Karpas-422 (cell line): ENCODE measurements at regions not wholly inside any gene's neighbourhood (a gene's known extent, or its start where the extent isn't known, plus 50 kb on each side); places are given as distances from the start of the nearest gene placed in this dataset.

ENCODE experiments used
- DNase-seq: peaks from one replicate; pipeline ENCODE4 v3.0.0-alpha.2; 2015
- H2AFZ ChIP-seq: fragments of 200-600 bp; sonication (generic); 2 replicates; pipeline ENCODE4 v1.6.1; 2014; ENCODE audit warnings: antibody characterized with exemption, low read length, mixed read lengths
- H3K27ac ChIP-seq: fragments of 200-600 bp; sonication (generic); 2 replicates; pipeline ENCODE4 v1.5.1; 2014; ENCODE audit warnings: mild to moderate bottlenecking, low read length, moderate library complexity
- H3K27me3 ChIP-seq: fragments of 200-600 bp; sonication (generic); 2 replicates; pipeline ENCODE4 v1.6.1; 2014; ENCODE audit warnings: low read length, mixed read lengths
- H3K36me3 ChIP-seq: fragments of 200-600 bp; sonication (generic); 2 replicates; pipeline ENCODE4 v1.6.1; 2014; ENCODE audit warnings: low read length, mixed read lengths; ENCODE audit not compliant: insufficient read depth
- H3K4me1 ChIP-seq: fragments of 200-600 bp; sonication (generic); 2 replicates; pipeline ENCODE4 v1.6.1; 2014; ENCODE audit warnings: mild to moderate bottlenecking, low read length, mixed read lengths
- H3K4me2 ChIP-seq: fragments of 200-600 bp; sonication (generic); 2 replicates; pipeline ENCODE4 v1.6.1; 2014; ENCODE audit warnings: low read length, low read depth, mild to moderate bottlenecking; ENCODE audit not compliant: poor library complexity, severe bottlenecking
- H3K4me3 ChIP-seq: fragments of 200-600 bp; sonication (generic); 2 replicates; pipeline ENCODE4 v1.5.1; 2014; ENCODE audit warnings: mild to moderate bottlenecking, antibody characterized with exemption, low read length, mixed read lengths
- H3K79me2 ChIP-seq: fragments of 200-600 bp; sonication (generic); 2 replicates; pipeline ENCODE4 v1.6.1; 2014; ENCODE audit warnings: mild to moderate bottlenecking, low read length, mixed read lengths
- H3K9ac ChIP-seq: fragments of 200-600 bp; sonication (generic); 2 replicates; pipeline ENCODE4 v1.6.0; 2014; ENCODE audit warnings: low read length
- H3K9me2 ChIP-seq: fragments of 200-600 bp; sonication (generic), shearing (Covaris generic); replicated peaks from 2 replicates; pipeline ENCODE4 v1.6.0; 2014; ENCODE audit warnings: mild to moderate bottlenecking, low read length, moderate library complexity; ENCODE audit not compliant: insufficient read depth
- H3K9me3 ChIP-seq: fragments of 300-700, 200-600 bp; sonication (generic); 2 replicates; pipeline ENCODE4 v1.6.1; 2014; ENCODE audit warnings: low read length, mixed read lengths
- H4K20me1 ChIP-seq: fragments of 200-600 bp; sonication (generic); 2 replicates; pipeline ENCODE4 v1.6.1; 2014; ENCODE audit warnings: mild to moderate bottlenecking, antibody characterized with exemption, low read length, low read depth; ENCODE audit not compliant: insufficient read depth

GRCh38 chr5:99315413-99316183, 386.8 kb upstream of the CHD1 start:
- H3K27me3 ChIP-seq = no peaks in the 10 kb centered on the region
- no peaks in the 10 kb centered on the region for H3K9me3 ChIP-seq
- H3K36me3 ChIP-seq = no peaks in the 10 kb centered on the region
- no peak overlapping the region for H3K4me2 ChIP-seq
- H3K79me2 ChIP-seq = no peaks in the 10 kb centered on the region
- no peak overlapping the region for H3K9ac ChIP-seq
- H3K27ac ChIP-seq = no peak overlapping the region
- H3K9me2 ChIP-seq = no peaks in the 10 kb centered on the region
- DNase-seq = no peak
- no peaks in the 10 kb centered on the region for H3K4me1 ChIP-seq
- no peak overlapping the region for H3K4me3 ChIP-seq
- H2AFZ ChIP-seq = no peak overlapping the region
- H4K20me1 ChIP-seq = no peaks in the 10 kb centered on the region

DNA sequence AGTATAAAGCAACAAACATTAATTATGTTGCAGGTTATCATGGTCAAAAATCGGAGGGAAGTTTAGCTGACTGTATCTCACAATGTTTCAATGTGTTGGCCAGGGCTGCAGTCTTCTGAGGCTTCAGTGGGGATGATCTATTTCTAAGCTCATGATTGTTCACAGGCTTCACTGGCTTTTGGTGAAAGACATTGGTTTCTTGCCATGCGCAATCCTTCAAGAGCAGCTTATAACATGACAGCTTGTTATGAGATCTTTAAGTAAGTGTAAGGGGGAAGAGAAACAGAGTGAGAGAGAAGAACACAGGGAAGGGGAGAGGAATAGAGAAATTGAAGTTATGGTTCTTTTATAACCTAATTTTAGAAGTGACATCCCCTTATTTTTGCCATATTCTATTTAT, 385.9 kb upstream of the CHD1 start:
- Histone ChIP-seq H3K9ac (no peak overlapping the region), H3K27ac (no peak overlapping the region), H3K9me2 (no peaks in the 10 kb centered on the region), H3K27me3 (no peaks in the 10 kb centered on the region), H3K9me3 (no peaks in the 10 kb centered on the region), H3K4me1 (no peaks in the 10 kb centered on the region), H2AFZ (no peak overlapping the region), H3K36me3 (no peaks in the 10 kb centered on the region), H4K20me1 (no peaks in the 10 kb centered on the region), H3K79me2 (no peaks in the 10 kb centered on the region), H3K4me2 (no peak overlapping the region), H3K4me3 (no peak overlapping the region)
- no peak for DNase-seq

GRCh38 chr5:99308131-99308530, 379.3 kb upstream of the CHD1 start:
- no peaks in the 10 kb centered on the region for H3K4me1 ChIP-seq
- H3K9me2 ChIP-seq = no peaks in the 10 kb centered on the region
- no peak for DNase-seq
- H3K9me3 ChIP-seq = no peaks in the 10 kb centered on the region
- no peak overlapping the region for H3K9ac ChIP-seq
- no peak overlapping the region for H3K4me2 ChIP-seq
- no peak overlapping the region for H3K4me3 ChIP-seq
- no peak overlapping the region for H2AFZ ChIP-seq
- H4K20me1 ChIP-seq = no peaks in the 10 kb centered on the region
- no peak overlapping the region for H3K27ac ChIP-seq
- H3K27me3 ChIP-seq = no peaks in the 10 kb centered on the region
- no peaks in the 10 kb centered on the region for H3K36me3 ChIP-seq
- H3K79me2 ChIP-seq = no peaks in the 10 kb centered on the region

GRCh38 chr5:99305045-99305580, 376.3 kb upstream of the CHD1 start:
- Histone ChIP-seq H3K4me3 (no peak overlapping the region), H3K9me2 (no peaks in the 10 kb centered on the region)

GRCh38 chr5:99285606-99286005, 356.8 kb upstream of the CHD1 start:
- H3K79me2 ChIP-seq = no peaks in the 10 kb centered on the region
- no peaks in the 10 kb centered on the region for H3K9me2 ChIP-seq
- H3K27me3 ChIP-seq = no peaks in the 10 kb centered on the region
- no peak overlapping the region for H2AFZ ChIP-seq
- H3K27ac ChIP-seq = no peak overlapping the region
- H3K4me3 ChIP-seq = no peak overlapping the region
- H4K20me1 ChIP-seq = no peaks in the 10 kb centered on the region
- no peak overlapping the region for H3K4me2 ChIP-seq
- H3K9me3 ChIP-seq = no peaks in the 10 kb centered on the region
- no peaks in the 10 kb centered on the region for H3K36me3 ChIP-seq
- no peak for DNase-seq
- H3K9ac ChIP-seq = no peak overlapping the region
- no peaks in the 10 kb centered on the region for H3K4me1 ChIP-seq

More at GRCh38 chr5:99305045-99305580, 376.3 kb upstream of the CHD1 start:
- H3K4me2 ChIP-seq = no peak overlapping the region
- H3K36me3 ChIP-seq = no peaks in the 10 kb centered on the region
- H3K27me3 ChIP-seq = no peaks in the 10 kb centered on the region
- no peaks in the 10 kb centered on the region for H3K4me1 ChIP-seq
- H3K79me2 ChIP-seq = no peaks in the 10 kb centered on the region
- H4K20me1 ChIP-seq = no peaks in the 10 kb centered on the region
- no peak for DNase-seq
- H3K27ac ChIP-seq = no peak overlapping the region
- H3K9me3 ChIP-seq = no peaks in the 10 kb centered on the region
- no peak overlapping the region for H2AFZ ChIP-seq
- H3K9ac ChIP-seq = no peak overlapping the region

GRCh38 chr5:99275128-99275527, 346.3 kb upstream of the CHD1 start:
- no peaks in the 10 kb centered on the region for H3K9me2 ChIP-seq
- H3K9ac ChIP-seq = no peak overlapping the region
- DNase-seq = no peak
- no peaks in the 10 kb centered on the region for H4K20me1 ChIP-seq
- no peaks in the 10 kb centered on the region for H3K36me3 ChIP-seq
- no peak overlapping the region for H3K27ac ChIP-seq
- H3K4me1 ChIP-seq = no peaks in the 10 kb centered on the region
- no peaks in the 10 kb centered on the region for H3K79me2 ChIP-seq
- no peak overlapping the region for H3K4me3 ChIP-seq
- H3K9me3 ChIP-seq = no peaks in the 10 kb centered on the region
- no peak overlapping the region for H2AFZ ChIP-seq
- no peaks in the 10 kb centered on the region for H3K27me3 ChIP-seq
- no peak overlapping the region for H3K4me2 ChIP-seq

GRCh38 chr5:99272576-99272975, 343.8 kb upstream of the CHD1 start:
- Histone ChIP-seq H3K9me3 (no peaks in the 10 kb centered on the region), H3K4me3 (no peak overlapping the region), H3K9ac (no peak overlapping the region), H3K27me3 (no peaks in the 10 kb centered on the region), H2AFZ (no peak overlapping the region), H3K4me1 (no peaks in the 10 kb centered on the region), H3K36me3 (no peaks in the 10 kb centered on the region), H3K9me2 (no peaks in the 10 kb centered on the region), H4K20me1 (no peaks in the 10 kb centered on the region), H3K27ac (no peak overlapping the region), H3K4me2 (no peak overlapping the region), H3K79me2 (no peaks in the 10 kb centered on the region)
- DNase-seq = no peak

DNA sequence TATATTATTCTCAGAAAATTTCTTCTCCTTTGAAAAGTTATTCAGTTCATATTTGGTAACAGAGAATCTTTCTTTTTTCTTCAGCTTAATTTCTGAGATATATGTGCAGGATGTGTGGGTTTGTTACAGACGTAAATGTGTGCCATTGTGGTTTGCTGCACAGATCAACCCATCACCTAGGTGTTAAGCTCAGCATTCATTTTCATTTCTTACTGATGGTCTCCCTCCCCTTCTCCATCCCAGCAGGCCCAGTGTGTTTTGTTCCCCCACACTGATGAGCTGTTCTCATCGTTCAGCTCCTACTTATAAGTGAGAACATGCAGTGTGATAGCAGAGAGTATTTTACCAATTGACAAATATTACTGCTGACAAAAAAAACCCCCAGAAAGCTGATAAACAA, 330.0 kb upstream of the CHD1 start:
- Histone ChIP-seq H4K20me1 (no peaks in the 10 kb centered on the region), H2AFZ (no peak overlapping the region), H3K9ac (no peak overlapping the region), H3K9me2 (no peaks in the 10 kb centered on the region), H3K4me1 (no peaks in the 10 kb centered on the region), H3K36me3 (no peaks in the 10 kb centered on the region), H3K27me3 (no peaks in the 10 kb centered on the region), H3K4me2 (no peak overlapping the region), H3K9me3 (peaks cover 3% of the 10 kb centered on the region; the same call in 1 of the 2 replicates), H3K79me2 (no peaks in the 10 kb centered on the region), H3K27ac (no peak overlapping the region), H3K4me3 (no peak overlapping the region)
- DNase-seq = no peak
